ENCODE measurements at regions not wholly inside any gene's neighbourhood (a gene's known extent, or its start where the extent isn't known, plus 50 kb on each side); places are given as distances from the start of the nearest gene placed in this dataset.

DNA sequence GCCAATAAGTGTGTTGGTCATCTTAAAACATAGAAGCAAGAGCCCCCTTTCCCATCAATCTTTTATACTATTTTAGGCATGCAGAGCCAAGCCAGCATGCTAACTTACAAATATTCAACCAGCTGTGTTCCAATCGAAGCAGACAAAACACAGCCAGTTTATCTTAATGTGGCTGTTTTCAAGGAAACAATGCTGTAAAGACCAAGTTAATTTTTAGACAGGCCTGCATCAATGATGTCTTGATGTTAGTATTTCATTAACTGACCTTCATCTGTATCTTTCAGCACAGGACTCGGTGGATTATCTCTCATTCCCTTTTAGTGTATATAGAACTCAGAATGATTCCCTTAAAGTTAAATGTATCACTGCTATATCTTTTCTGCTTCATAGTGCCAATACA lies 262.0 kb upstream of the ZWINT start:
- no peaks in the 10 kb centered on the region for H3K27me3 ChIP-seq
- H3K4me3 ChIP-seq, result no peak overlapping the region
- H3K4me1 ChIP-seq, result no peaks in the 10 kb centered on the region
- H3K27ac ChIP-seq, result no peak overlapping the region
- DNase-seq, result no peak
- intact Hi-C loops (cut with DNase I), result no loop called here
- H3K36me3 ChIP-seq, result no peaks in the 10 kb centered on the region
- no peaks in the 10 kb centered on the region for H3K9me3 ChIP-seq
- TF ChIP-seq, protein P1, sequence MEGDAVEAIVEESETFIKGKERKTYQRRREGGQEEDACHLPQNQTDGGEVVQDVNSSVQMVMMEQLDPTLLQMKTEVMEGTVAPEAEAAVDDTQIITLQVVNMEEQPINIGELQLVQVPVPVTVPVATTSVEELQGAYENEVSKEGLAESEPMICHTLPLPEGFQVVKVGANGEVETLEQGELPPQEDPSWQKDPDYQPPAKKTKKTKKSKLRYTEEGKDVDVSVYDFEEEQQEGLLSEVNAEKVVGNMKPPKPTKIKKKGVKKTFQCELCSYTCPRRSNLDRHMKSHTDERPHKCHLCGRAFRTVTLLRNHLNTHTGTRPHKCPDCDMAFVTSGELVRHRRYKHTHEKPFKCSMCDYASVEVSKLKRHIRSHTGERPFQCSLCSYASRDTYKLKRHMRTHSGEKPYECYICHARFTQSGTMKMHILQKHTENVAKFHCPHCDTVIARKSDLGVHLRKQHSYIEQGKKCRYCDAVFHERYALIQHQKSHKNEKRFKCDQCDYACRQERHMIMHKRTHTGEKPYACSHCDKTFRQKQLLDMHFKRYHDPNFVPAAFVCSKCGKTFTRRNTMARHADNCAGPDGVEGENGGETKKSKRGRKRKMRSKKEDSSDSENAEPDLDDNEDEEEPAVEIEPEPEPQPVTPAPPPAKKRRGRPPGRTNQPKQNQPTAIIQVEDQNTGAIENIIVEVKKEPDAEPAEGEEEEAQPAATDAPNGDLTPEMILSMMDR (IDR thresholded peaks at IDR 0.05), result no peak
- no peak for TF ChIP-seq POLR2A (IDR thresholded peaks at IDR 0.05)
- TF ChIP-seq EP300 (IDR thresholded peaks at IDR 0.05), result no peak
- no peak for TF ChIP-seq POLR2AphosphoS5 (IDR thresholded peaks at IDR 0.05)
- 10 to 53% methylated on average over 2 of the region's 2 CpGs for WGBS, 2 donors

DNA sequence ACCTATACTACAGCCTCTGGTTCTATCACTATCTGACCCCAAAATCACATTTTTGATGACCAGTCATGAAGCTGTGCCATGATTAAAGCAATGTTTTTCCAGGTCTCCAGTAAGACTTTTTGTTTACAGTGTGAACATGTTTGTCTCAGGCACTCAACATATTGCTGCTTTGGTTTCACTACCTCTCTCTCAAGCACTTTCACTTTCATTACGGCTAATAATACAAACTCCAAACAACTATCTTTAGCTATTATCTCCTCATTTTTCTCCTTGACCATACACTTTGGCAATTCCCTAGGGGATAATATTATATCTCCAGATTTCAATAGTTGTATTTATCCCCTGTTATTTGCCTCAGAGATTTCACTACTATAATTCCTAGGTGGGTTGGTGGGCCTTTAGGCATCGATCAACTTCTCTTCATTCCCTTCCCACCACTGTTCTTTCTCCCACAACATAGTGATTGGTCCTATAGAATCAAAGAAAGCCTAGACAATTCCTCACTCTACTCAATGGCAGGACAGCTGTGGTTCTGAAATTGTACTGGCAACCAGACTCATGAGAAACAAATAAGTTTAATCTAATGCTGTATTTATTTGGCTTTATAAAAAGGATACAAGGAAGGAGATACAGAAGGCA lies 261.4 kb upstream of the ZWINT start:
- TF ChIP-seq, protein P1 (IDR thresholded peaks at IDR 0.05), result no peak
- TF ChIP-seq POLR2A (IDR thresholded peaks at IDR 0.05) (no peak), EP300 (IDR thresholded peaks at IDR 0.05) (no peak), POLR2AphosphoS5 (IDR thresholded peaks at IDR 0.05) (no peak)
- no peaks in the 10 kb centered on the region for H3K36me3 ChIP-seq
- WGBS, 2 donors, result 48 to 74% methylated on average over 2 of the region's 2 CpGs
- DNase-seq, result no peak
- H3K4me3 ChIP-seq, result peak overlapping the region in 1 of 4 donors; percentile 16
- no peaks in the 10 kb centered on the region for H3K27me3 ChIP-seq
- H3K9me3 ChIP-seq, result no peaks in the 10 kb centered on the region
- H3K27ac ChIP-seq, result no peak overlapping the region
- intact Hi-C loops (cut with DNase I), result no loop called here
- no peaks in the 10 kb centered on the region for H3K4me1 ChIP-seq

DNA sequence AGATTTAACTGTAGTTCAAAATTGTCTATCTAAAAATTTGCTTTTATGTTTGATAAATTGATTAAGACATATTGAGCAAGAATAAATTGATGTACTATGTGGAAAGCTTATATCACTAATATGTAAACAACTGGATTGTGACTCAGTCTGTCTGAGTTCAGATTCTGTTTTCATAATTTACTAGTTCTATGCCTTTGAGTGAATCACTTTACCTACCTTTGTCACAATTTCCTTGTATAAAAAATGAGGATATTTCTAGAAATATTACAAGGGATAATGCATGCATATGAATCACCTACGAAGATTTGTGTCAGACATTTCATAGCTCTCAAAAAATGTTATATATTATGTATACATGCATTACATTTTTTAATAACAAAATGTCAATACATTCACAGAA lies 245.1 kb upstream of the ZWINT start:
- Histone ChIP-seq H3K9me3 (no peaks in the 10 kb centered on the region), H3K4me3 (no peak overlapping the region)

DNA sequence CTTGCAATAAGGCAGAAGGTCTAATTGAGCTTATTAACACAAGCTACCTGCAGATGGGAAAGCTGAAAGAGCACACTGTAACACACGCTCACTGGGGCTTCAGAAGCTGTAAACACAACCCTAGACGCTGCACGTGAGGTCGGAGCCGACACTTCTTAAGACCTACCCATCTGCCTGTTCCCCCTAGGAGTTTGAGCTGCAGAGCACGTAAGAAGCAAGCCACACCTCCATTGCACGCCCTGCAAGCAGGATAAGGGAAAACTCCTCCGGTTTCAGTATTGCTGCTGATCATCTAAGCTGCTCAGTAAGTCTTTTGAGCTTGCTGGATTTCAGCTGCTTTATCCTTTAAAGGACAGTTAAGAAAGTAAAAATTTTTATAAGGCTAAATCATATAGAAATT lies 244.0 kb upstream of the ZWINT start:
- TF ChIP-seq, protein P1 (IDR thresholded peaks at IDR 0.05), result no peak
- TF ChIP-seq POLR2A (IDR thresholded peaks at IDR 0.05), result no peak
- no peak for TF ChIP-seq EP300 (IDR thresholded peaks at IDR 0.05)
- no peak for TF ChIP-seq POLR2AphosphoS5 (IDR thresholded peaks at IDR 0.05)
- Histone ChIP-seq H3K4me3 (no peak overlapping the region), H3K4me1 (no peaks in the 10 kb centered on the region), H3K9me3 (no peaks in the 10 kb centered on the region), H3K36me3 (no peaks in the 10 kb centered on the region), H3K27ac (no peak overlapping the region), H3K27me3 (no peaks in the 10 kb centered on the region)
- no peak for DNase-seq
- intact Hi-C loops (cut with DNase I), result no loop called here
- 13 to 20% methylated on average over 8 of the region's 8 CpGs for WGBS, 2 donors

More for the DNA sequence above, 245.1 kb upstream of the ZWINT start:
- H3K36me3 ChIP-seq, result no peaks in the 10 kb centered on the region
- H3K27me3 ChIP-seq, result no peaks in the 10 kb centered on the region
- TF ChIP-seq, protein P1 (IDR thresholded peaks at IDR 0.05), result no peak
- no peak for TF ChIP-seq EP300 (IDR thresholded peaks at IDR 0.05)
- WGBS, 2 donors, result 71 to 77% methylated on average over 1 of the region's 1 CpG
- intact Hi-C loops (cut with DNase I), result no loop called here
- DNase-seq, result no peak
- H3K4me1 ChIP-seq, result no peaks in the 10 kb centered on the region
- H3K27ac ChIP-seq, result no peak overlapping the region

DNA sequence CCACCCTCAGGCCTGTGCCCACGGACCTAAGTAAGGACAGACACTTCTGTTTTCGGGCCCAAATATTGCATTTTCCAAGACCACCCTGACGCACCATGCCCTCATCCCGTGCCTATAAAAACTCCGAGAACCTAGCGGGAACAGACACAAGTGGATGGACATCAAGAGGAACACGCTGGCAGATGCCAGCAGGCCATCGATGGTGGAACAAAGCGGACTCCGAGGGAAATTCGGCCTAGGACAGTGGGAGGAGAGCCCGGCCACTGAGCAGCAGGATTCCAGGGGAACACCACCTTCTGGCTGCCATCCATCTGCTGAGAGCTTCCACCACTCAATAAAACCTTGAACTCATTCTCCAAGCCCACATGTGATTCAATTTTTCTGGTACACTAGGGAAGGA lies 243.6 kb upstream of the ZWINT start:
- Histone ChIP-seq H3K9me3 (no peaks in the 10 kb centered on the region), H3K27ac (no peak overlapping the region), H3K4me3 (no peak overlapping the region), H3K36me3 (no peaks in the 10 kb centered on the region), H3K27me3 (no peaks in the 10 kb centered on the region), H3K4me1 (no peaks in the 10 kb centered on the region)
- no peak for DNase-seq
- WGBS, 2 donors, result 82 to 85% methylated on average over 12 of the region's 12 CpGs
- intact Hi-C loops (cut with DNase I), result no loop called here
- TF ChIP-seq, protein P1 (IDR thresholded peaks at IDR 0.05), result no peak
- TF ChIP-seq POLR2AphosphoS5 (IDR thresholded peaks at IDR 0.05), result no peak

Measured in sigmoid colon (tissue), 6 donors.